Body of pancreas (tissue), 4 donors: ENCODE measurements at regions not wholly inside any gene's neighbourhood (a gene's known extent, or its start where the extent isn't known, plus 50 kb on each side); places are given as distances from the start of the nearest gene placed in this dataset.

ENCODE experiments used
- POLR2A ChIP-seq, 3 donors: fragments of 450-650 bp; IDR thresholded peaks; one replicate each; pipeline ENCODE4 v1.6.1; 2016; ENCODE audit warnings: antibody characterized with exemption in 3 of 3, mild to moderate bottlenecking in 2 of 3
- TF ChIP-seq, protein P1 (sequence below), 7 experiments: fragments of 450-650 bp in 4 of 7; fragments of 200-600 bp in 3 of 7; sonication (generic) in 3 of 7; IDR thresholded peaks; one replicate each; pipeline ENCODE4 v1.5.1; 2016 to 2019; ENCODE audit warnings: antibody characterized with exemption in 7 of 7

- TF ChIP-seq, protein P1, sequence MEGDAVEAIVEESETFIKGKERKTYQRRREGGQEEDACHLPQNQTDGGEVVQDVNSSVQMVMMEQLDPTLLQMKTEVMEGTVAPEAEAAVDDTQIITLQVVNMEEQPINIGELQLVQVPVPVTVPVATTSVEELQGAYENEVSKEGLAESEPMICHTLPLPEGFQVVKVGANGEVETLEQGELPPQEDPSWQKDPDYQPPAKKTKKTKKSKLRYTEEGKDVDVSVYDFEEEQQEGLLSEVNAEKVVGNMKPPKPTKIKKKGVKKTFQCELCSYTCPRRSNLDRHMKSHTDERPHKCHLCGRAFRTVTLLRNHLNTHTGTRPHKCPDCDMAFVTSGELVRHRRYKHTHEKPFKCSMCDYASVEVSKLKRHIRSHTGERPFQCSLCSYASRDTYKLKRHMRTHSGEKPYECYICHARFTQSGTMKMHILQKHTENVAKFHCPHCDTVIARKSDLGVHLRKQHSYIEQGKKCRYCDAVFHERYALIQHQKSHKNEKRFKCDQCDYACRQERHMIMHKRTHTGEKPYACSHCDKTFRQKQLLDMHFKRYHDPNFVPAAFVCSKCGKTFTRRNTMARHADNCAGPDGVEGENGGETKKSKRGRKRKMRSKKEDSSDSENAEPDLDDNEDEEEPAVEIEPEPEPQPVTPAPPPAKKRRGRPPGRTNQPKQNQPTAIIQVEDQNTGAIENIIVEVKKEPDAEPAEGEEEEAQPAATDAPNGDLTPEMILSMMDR (IDR thresholded peaks at IDR 0.05), result no peak
- no peak for TF ChIP-seq POLR2A (IDR thresholded peaks at IDR 0.05)
Observed at GRCh38 chr5:169460896-169461295, 122.7 kb upstream of the SPDL1 start.
